ENCODE measurements at regions not wholly inside any gene's neighbourhood (a gene's known extent, or its start where the extent isn't known, plus 50 kb on each side); places are given as distances from the start of the nearest gene placed in this dataset.
"Not testable (repeated sequence)": the region's sequence is repeated elsewhere in the genome, so short reads cannot be mapped to it uniquely, and the experiment has no call there.

- DNase-seq = no peak
Measured at GRCh38 chr11:98227278-98227677, 793.5 kb upstream of the CNTN5 start.

GRCh38 chr11:98230678-98231077, 790.1 kb upstream of the CNTN5 start:
- DNase-seq = no peak

- no peak for DNase-seq
Measured at GRCh38 chr11:98234698-98235097, 786.1 kb upstream of the CNTN5 start.

GRCh38 chr11:98243897-98244296, 776.9 kb upstream of the CNTN5 start:
- no peak for DNase-seq

GRCh38 chr11:98260983-98261382, 759.8 kb upstream of the CNTN5 start:
- no peak for DNase-seq

GRCh38 chr11:98277251-98277912, 743.4 kb upstream of the CNTN5 start:
- no peak for DNase-seq

GRCh38 chr11:98289617-98290263, 731.0 kb upstream of the CNTN5 start:
- no peak for DNase-seq

- DNase-seq = no peak
Measured at GRCh38 chr11:98296091-98296880, 724.5 kb upstream of the CNTN5 start.

GRCh38 chr11:98300719-98301118, 720.0 kb upstream of the CNTN5 start:
- DNase-seq = no peak

- no peak for DNase-seq
Measured at GRCh38 chr11:98307827-98308491, 712.8 kb upstream of the CNTN5 start.

- DNase-seq = not testable (repeated sequence)
Measured at GRCh38 chr11:98330306-98330705, 690.4 kb upstream of the CNTN5 start.

GRCh38 chr11:98358551-98358950, 662.2 kb upstream of the CNTN5 start:
- no peak for DNase-seq

GRCh38 chr11:98365190-98365589, 655.6 kb upstream of the CNTN5 start:
- no peak for DNase-seq

- no peak for DNase-seq
Measured at GRCh38 chr11:98365941-98366340, 654.8 kb upstream of the CNTN5 start.

- DNase-seq = no peak
Measured at GRCh38 chr11:98390391-98390790, 630.4 kb upstream of the CNTN5 start.

GRCh38 chr11:98394500-98394899, 626.2 kb upstream of the CNTN5 start:
- not testable (repeated sequence) for DNase-seq

- no peak for DNase-seq
Measured at GRCh38 chr11:98398508-98398907, 622.2 kb upstream of the CNTN5 start.

- no peak for DNase-seq
Measured at GRCh38 chr11:98409069-98409468, 611.7 kb upstream of the CNTN5 start.

GRCh38 chr11:98411777-98412176, 609.0 kb upstream of the CNTN5 start:
- DNase-seq = no peak

- no peak for DNase-seq
Measured at GRCh38 chr11:98417256-98417755, 603.4 kb upstream of the CNTN5 start.

- no peak for DNase-seq
Measured at GRCh38 chr11:98423933-98424332, 596.8 kb upstream of the CNTN5 start.

GRCh38 chr11:98424773-98425172, 596.0 kb upstream of the CNTN5 start:
- not testable (repeated sequence) for DNase-seq

Data from C1 segment of cervical spinal cord (tissue), 14 donors.